Lower leg skin (tissue), 3 donors: ENCODE measurements at regions not wholly inside any gene's neighbourhood (a gene's known extent, or its start where the extent isn't known, plus 50 kb on each side); places are given as distances from the start of the nearest gene placed in this dataset.

Experiments
- POLR2A ChIP-seq, 2 donors: fragments of 450-650 bp; IDR thresholded peaks; one replicate each; pipeline ENCODE4 v1.6.1; 2016 to 2017; ENCODE audit warnings: antibody characterized with exemption in 2 of 2, mild to moderate bottlenecking in 1 of 2, moderate library complexity in 1 of 2
- TF ChIP-seq, protein P1 (sequence below), 3 donors: fragments of 450-650 bp; IDR thresholded peaks; one replicate each; pipeline ENCODE4 v1.5.1; 2016; ENCODE audit warnings: antibody characterized with exemption in 3 of 3, mild to moderate bottlenecking in 3 of 3, moderate library complexity in 2 of 3

DNA sequence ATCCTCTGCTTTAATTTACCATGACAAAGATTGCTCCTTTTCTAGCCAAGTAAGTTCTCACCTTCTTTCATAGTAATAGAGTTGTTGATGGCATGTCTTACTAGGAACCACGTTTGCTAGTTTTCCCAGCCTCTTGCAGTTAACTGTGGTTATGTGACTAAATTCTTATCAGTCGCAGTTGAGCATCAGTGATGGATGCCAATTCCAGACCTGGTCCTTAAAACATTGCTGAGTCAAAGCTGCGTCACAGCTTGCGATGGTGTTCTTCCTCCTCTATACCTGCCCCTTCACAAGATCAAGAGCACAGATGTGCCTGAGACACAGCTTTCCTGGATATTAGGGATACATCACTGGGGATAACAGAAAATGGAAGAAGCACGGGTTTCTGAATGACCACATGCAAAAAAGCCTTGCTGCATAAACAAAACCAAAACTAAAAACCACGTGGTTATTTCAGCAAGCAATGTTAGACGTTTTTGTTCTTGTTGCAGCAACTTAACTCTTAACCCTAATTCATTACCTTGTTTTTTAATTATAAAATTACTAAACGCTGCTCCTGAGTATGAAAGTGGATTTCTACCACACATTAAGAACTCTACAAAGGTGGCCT lies 97.6 kb upstream of the DACH1 start:
- TF ChIP-seq, protein P1, sequence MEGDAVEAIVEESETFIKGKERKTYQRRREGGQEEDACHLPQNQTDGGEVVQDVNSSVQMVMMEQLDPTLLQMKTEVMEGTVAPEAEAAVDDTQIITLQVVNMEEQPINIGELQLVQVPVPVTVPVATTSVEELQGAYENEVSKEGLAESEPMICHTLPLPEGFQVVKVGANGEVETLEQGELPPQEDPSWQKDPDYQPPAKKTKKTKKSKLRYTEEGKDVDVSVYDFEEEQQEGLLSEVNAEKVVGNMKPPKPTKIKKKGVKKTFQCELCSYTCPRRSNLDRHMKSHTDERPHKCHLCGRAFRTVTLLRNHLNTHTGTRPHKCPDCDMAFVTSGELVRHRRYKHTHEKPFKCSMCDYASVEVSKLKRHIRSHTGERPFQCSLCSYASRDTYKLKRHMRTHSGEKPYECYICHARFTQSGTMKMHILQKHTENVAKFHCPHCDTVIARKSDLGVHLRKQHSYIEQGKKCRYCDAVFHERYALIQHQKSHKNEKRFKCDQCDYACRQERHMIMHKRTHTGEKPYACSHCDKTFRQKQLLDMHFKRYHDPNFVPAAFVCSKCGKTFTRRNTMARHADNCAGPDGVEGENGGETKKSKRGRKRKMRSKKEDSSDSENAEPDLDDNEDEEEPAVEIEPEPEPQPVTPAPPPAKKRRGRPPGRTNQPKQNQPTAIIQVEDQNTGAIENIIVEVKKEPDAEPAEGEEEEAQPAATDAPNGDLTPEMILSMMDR (IDR thresholded peaks at IDR 0.05) = no peak
- TF ChIP-seq POLR2A (IDR thresholded peaks at IDR 0.05) = no peak
